HG03045 (cell line): ENCODE measurements at regions not wholly inside any gene's neighbourhood (a gene's known extent, or its start where the extent isn't known, plus 50 kb on each side); places are given as distances from the start of the nearest gene placed in this dataset.

Experiments
- ATAC-seq: cut with Tn5 transposase; IDR thresholded peaks from one replicate; pipeline ENCODE4 v1.9.1; 2021; ENCODE audit warnings: mild to moderate bottlenecking, moderate library complexity; ENCODE audit not compliant: unreplicated experiment

DNA sequence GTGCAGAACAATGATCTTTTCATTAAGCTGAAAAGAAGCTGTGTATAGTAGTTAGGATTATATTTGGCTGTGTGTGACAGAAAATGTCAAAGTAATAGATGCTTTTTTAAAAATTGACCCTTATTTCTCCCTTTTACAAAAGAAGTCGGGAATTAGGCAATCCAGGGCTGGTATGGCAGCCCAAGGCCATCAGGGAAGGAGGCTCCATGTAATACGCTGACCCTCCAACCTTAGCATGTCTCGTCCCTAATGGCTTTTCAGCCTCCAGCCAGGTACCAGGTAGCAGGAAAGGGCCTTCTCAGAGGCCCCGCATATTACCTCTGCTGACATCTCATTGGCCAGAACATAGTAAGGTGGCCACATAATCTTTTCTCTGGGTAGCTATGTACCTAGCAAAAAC is 79.7 kb downstream of the VCPKMT start:
- ATAC-seq: no peak

DNA sequence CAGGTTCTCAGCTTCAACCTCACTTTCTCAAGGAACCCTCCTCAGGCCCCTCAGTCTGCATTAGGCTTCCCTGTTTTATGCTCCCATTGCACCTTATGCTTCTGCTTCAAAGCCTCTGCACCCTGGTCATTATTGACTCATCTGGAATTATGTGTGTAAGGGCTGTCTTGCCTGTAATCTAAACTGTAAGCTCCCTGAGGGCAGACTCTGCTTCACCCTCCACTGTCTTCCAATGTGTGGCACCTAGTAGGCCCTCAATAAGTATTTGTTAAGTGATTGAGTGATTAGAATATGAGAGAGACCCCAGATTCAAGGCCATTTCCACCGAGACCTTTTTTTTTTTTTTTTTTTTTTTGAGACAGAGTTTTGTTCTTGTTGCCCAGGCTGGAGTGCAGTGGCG is 79.1 kb downstream of the VCPKMT start:
- ATAC-seq: no peak

DNA sequence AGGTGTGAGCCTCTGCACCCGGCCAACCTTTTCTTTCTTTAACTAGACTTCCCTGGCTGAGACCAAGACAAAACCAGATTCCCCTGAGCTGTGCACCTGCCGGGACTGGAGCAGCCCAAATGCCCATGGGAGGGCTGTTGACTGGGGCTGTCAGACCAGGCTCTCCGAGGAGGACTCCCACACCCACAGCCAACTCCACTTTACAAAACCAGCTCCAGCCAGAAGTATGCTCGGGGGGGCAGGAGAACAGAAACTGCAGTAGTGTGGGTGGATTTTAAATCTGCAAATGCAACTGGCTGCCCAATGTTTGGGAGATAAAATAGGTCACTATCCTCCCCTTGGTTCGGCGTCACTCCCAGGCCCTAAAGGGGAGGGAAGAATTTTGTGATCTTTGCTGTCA is 78.5 kb downstream of the VCPKMT start:
- ATAC-seq: no peak

DNA sequence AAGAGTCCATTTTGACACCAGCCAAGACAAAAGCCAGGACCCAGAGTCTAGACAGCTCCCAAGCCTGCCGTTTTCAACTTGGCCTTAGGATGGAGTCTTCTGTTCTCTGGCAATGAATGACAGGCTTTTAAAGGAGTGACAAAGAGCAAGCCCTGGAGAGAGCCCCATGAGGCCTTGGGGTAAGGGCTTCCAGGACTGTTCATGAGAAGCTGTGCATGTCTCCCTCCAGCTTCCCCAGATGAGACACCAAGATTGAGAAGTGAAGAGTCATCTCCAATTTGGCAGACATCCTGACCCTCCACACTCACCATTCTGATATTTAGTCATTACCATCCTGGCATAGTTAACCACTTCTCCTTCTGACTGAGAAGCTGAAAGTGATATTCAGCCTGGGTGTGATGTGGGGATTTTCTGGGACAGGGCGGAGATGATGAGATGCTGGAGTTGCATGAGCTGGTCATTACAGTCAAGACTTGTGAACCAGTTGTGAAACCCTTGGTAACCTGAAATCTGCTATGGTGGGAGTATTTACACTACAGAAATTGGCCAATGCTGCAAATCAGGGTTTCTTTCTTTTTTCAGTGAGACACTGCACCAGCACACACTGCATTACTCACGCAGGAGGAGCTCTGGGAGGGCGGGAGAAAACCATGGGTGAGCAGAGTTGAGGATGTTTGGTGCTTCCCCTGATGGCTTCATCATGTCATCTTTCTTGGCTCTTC is 77.8 kb downstream of the VCPKMT start:
- ATAC-seq: peak; percentile 83

DNA sequence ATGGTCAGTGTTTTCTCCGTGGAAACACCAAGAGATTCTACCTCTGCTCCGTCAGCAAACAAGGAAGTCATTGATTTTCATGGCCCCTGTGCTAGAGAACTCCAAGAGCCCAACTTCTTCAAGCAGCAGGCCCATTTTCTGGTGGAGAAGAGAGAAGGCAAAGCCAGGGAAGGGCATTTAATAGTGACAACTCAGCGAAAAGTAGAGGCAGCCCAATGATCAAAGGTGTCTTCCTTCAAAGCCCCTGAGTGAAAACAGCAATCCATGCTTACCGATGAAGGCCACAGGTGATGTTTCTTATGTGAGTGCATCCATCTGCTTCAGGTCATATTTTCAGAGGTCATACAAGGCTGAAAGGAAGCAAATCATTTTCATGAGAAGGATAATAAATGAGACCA is 77.3 kb downstream of the VCPKMT start:
- ATAC-seq: no peak

DNA sequence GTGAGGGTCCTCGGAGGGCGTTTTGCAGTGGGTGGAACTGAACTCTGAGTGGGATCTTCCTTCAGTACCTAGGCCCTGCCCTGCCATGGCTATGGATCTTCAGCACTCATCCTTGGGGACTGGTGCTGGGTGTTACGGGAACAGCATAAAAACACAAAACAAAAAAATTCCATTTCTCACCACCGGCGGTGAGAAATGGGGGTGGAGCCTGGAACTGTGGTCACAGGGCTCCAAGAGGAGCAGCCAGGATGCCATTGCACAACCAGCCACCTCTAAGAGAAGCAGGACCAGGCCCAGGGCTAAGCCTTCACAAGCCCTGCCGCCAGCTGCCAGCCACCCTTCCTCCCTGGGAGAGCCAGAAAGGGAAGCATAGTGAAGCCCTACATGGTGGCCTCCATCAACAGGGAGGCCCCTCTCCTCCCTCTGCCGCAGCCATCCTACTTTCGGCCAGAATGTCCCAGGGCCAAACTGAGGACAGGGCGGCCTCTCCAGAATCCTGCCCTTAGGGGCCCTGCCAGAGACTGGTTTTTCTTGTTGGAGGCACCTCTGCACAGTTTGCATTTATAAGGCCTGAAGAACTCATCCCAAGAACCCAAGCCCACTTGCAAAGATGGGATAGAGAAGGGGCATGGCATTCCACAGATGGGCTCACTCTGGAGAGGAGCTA is 76.5 kb downstream of the VCPKMT start:
- no peak for ATAC-seq

DNA sequence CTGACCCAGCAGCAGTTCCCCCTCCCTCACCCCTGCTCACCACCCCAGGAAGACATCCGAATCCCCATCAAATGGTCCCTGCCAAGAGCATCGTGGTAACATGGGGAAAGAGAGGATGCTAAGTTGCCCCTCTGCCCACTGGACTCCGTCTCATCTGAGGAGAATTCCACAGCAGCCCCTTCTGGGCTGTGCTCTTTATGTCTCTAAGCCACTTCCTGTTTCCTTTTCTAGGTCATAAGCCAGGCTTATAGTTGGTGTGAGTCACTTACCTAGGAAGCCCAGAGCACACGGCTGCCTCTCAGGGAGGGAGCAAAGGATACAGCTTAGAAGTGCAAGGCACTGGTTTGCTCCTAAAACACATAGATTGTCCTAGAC is 76.0 kb downstream of the VCPKMT start:
- no peak for ATAC-seq

DNA sequence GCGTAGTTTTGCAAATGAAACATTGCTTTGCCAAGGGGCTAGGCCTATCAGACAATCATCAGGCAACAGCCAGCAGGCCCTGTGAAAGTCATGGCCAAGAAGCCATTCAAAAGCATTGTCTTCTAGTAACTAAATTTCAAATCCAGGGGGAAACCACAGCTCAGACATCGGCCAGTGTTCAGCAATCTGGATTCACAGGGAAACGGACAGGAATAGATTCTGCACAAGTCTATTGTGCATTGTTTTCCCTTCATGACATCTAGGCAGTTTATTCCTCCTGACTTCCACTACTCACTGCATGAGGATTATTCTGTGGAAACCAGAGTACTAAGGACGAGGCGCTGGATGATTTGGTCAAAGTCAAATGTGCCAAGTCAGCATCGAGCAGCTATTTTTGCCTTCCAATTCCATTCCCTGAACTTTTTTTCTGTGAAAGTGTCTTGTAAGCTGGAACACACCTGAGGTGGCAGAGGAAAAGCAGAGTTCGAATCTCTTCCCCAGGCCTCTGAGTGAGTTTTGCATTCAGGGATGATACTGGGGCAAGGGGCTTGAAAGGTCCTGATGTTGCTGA is 75.4 kb downstream of the VCPKMT start:
- no peak for ATAC-seq

DNA sequence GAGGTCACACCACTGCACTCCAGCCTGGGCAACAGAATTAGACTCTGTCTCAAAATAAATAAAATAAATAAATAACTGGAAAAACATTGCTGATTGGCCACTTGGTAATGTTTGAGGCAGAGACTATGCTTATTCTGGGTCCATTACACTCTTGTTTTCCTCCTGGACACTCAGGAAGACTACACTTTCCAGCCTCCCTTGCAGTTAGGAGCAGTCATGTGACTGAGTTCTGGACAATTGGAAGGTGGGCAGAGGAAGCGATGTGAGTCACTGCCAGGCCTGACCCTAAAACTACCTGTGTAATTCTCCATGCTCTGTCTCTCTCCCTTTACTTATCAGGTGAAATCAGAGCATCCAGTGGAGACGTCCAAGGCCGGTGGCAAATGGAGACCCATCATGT is 74.4 kb downstream of the VCPKMT start:
- ATAC-seq: no peak

DNA sequence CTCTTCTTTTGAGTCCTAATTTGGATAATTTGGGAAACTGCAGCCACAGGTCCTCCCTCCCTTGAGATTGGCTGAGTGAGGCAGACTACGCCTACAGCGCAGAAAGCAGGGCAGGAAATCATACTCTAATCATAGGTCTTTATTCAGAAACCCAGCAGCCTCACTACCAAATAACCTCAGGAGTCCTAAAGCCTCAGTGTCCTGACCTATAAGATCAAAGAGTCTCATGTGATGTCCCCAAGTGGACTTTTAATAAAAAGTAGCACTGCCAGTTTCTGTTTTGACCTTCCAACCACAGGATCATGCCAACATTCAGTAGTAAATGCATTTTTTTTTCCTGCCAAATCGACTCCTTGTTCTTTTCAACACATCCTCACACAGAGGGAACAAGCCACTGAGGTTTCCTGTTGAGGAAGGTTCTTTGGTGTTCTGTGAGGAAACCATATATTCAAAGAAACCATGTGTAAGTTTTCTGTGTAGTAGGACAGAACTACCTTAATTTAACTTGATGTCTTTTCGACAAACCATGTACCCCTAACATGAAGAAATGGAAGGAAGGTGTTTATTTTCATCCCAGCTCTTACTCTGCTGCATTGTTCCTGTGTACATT is 72.2 kb downstream of the VCPKMT start:
- no peak for ATAC-seq

DNA sequence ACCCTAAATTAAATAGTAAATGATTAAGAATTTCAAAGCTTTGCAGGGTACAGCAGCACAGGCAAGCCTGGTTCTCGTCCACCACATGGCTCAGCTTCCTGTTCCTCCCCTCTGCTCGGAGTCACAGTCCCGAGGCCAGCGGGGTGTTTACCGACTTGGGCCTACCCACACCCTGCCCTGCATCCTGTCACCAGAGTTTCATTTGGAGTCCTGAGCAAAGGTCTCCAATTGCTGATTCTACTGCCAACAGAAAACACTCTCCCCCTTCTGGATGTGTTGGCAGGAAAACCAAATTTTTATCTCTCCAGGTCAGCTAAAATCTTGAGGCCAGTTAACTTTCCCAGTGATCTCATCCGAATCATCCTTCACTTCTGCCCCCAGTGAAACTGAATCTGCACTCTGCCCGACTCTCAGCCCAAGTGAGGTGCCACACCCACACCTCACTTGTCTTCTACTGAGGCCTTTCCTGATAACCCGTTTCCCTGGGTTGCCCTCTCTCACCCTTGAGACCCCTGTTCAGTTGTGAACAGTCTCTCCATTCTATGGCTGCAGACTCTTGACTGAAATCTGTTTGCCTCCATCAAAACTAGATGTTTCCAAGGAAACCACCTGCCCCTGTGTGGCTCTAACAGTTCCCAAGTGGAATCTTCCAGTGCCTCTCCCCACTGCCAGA is 71.2 kb downstream of the VCPKMT start:
- peak; percentile 52 for ATAC-seq

DNA sequence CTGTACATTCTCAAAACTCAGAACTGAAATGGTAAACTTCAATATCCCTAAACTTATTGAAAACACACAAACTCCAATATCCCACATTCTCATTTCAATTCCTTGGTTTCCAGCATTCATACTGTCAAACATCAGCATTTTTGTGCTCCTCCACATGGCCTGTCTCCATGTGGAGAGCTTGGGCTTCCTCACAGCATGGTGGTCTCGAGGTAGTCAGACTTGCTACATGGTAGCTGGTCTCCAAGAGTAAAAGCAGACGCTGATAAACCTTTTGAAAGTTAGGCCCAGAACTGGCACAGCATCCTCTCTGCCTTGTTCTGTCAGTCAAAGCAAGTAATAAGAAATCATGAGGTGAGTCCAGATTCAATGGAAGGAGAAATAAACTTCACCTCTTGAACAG is 70.5 kb downstream of the VCPKMT start:
- no peak for ATAC-seq

DNA sequence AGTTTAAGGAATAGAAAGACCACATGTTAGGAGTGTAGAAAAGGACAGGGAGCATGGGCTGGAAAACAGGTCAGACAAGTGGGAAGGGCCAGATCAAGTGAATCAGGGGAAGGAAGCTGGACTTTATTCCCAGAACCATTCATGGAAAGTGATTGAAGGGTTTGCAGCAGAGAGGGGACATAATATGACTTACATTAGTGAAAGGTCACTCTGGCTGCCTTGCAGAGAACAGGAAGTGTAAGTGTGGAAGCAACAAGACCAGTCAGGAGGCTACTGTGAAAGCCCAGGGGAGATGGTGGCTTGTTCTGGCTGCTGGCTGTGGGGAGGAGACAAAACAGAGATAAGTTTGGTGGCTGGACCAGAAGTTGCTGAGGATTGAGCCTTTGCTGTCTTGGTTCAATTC is 69.1 kb downstream of the VCPKMT start:
- peak; percentile 58 for ATAC-seq

DNA sequence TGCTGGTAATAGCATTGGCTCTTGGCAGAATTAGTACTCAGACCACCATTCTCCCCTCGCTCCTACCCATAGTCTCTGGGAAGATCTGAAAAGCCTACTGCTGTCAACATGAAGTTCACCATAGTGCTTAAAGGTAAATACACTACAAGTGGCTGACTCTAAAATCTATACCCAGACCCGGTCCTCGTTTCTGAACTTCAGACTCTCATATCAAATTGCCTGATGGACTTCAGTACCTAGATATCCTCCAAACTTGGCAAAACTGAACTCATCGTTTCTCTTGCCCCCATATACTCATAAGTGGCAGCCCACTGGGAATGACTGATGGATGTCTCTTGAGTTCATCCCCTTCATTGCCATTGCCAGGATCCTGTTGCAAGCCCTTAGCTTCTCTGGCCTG is 67.3 kb downstream of the VCPKMT start:
- ATAC-seq: no peak

DNA sequence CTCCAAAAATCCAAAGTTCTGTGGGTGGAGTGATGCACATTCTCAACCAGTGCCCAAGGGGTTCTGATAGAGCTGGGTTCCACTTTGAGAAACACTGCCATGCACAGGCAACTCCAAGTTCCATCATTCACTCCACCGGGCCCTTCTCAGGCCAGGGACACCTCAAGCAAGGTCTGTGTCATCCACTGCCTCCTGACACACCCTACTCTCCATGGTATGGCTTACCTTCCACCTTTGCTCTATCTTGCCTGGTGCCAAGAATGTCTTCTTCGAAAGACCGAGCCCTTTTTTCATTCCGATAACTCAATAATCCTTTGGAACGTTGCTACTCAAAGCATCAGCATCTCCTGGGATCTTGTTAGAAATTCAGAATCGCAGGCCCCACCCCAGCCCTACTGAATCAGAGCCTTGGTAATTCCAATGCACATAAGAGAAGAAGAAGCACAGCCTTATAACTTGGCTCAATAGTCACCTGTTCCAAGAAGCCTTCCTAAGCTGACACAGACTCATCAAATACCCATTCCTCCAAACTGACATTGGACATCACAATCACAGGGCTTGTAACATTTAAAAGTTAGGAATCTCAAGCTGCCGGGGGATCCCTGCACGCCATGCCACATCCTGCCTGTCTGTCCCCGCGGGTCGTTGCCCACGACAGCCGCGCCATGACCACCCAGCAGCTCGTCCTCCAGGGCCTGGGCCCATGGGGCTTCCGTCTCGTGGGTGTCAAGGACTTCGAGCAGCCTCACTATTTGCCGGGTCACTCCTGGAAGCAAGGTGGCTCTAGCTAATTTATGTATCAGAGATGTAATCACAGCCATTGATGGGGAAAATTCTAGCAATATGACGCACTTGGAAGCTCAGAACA is 66.4 kb downstream of the VCPKMT start:
- no peak for ATAC-seq

DNA sequence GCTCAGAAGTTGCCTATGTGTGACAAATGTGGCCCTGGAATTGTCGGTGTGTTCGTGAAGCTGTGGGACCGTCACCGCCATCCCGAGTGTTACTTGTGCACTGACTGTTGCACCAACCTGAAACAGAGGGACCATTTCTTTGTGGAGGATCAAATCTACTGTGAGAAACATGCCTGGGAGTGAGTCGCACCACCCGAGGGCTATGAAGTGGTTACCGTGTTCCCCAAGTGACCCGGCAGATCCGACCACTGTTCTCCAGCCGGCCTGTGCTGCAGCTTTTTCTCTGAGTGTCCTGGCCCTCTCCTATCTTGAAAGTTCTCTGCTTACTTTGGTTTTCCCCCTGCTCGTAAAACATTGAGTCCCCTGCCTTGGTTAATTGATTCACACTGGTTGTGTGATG is 65.3 kb downstream of the VCPKMT start:
- no peak for ATAC-seq

DNA sequence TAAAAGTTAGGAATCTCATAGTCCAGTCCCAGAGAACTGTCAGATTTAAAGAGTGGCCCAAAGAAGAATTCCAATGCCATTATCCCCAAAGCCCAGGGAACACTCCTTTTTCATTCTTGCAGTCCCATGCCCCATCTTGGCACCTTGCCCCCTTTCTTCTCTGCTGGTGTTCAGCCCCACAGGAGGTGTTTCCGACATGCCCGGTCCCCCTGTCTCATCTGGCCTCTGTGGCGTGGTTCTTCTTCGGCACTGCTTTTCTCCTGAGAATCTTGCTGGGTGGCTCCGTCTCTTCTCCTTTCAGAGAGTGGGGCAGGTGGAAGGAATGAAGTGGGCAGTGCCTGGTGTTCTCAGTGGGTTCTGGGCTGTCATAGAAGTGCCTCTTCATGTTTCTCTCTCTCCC is 64.7 kb downstream of the VCPKMT start:
- ATAC-seq: no peak

DNA sequence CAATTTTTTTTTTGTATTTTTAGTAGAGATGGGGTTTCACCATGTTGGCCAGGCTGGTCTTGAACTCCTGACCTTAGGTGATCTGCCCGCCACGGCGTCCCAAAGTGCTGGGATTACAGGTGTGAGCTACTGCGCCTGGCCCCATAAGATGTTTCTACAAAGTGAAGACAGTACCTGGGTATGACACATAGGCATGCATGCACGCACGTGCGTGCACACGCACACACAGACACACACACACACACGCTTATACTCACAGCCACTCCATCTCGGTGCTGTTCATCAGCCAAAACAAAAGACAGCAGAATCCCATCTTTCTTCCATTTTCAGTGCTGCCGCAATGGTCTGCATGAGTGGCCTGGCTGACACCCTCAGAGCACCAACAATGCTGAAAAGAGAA is 63.9 kb downstream of the VCPKMT start:
- no peak for ATAC-seq

DNA sequence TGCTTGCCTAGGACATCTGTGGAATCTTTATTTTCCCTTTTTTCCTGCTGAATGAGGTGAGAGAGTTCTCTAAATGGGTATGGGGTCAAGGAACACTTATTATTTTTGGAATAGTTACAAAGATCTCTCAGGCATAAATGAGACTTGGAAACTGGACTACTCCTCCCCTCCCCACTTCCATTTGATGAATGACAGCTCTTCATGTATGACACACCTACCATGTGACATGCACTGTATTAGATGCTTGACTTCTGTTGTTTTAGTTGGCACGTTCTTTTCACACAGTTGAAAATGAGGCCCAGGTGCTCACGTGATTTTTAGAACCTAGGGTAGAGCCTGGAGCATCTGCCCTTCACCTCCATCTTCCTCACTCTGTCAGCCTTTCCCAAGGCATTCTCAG is 62.4 kb downstream of the VCPKMT start:
- ATAC-seq: no peak

DNA sequence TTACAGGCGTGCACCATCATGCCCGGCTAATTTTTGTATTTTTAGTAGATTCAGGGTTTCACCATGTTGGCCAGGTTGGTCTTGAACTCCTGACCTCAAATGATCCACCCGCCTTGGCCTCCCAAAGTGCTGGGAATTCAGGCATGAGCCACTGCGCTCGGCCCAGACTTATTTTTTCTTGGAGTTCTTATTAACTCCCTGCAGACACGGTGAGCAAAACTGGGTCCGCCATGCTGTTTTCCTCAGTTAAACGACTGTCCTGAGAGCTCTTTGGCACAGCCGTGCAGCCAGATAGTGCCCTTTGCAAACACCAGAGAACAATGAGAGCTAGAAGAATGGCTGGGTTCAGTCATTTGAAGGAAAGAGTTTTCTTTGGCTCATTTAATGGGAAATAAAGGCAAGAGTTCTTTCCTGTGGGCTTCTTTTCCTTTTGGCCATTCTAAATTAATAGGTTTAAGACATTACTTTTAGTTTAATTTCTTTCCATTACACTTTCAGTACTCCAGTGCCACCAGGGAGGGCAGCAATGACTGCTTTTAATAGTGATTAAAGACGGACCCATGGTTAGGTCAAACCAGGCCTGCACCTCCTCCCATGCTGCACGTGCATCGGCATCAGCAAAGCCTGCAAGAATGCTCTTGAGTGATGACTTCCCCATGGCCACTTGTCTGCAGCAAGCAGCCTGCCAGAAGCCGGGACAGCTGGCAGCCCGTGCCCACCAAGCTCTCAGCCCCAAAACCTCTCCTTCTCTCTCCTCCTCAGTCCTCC is 60.7 kb downstream of the VCPKMT start:
- ATAC-seq: no peak
